Stomach smooth muscle (tissue), 2 donors: ENCODE measurements at regions not wholly inside any gene's neighbourhood (a gene's known extent, or its start where the extent isn't known, plus 50 kb on each side); places are given as distances from the start of the nearest gene placed in this dataset.

ENCODE experiments used
- H3K27ac ChIP-seq: one replicate; pipeline ENCODE4 v1.7.0; 2013; ENCODE audit warnings: mild to moderate bottlenecking, low read length, inconsistent platforms
- H3K27me3 ChIP-seq, 2 donors: one replicate each; pipeline ENCODE4 v1.7.0; 2013; ENCODE audit warnings: low read length in 2 of 2; ENCODE audit not compliant: insufficient read depth in 2 of 2, control insufficient read depth in 1 of 2
- H3K36me3 ChIP-seq, 2 donors: one replicate each; pipeline ENCODE4 v1.7.0; 2013; ENCODE audit warnings: low read length in 2 of 2; ENCODE audit not compliant: control insufficient read depth in 2 of 2, insufficient read depth in 2 of 2
- H3K4me1 ChIP-seq: one replicate; pipeline ENCODE4 v1.7.0; 2013; ENCODE audit warnings: low read length; ENCODE audit not compliant: control insufficient read depth, insufficient read depth
- H3K4me3 ChIP-seq, 2 donors: one replicate each; pipeline ENCODE4 v1.7.0; 2013; ENCODE audit warnings: low read length in 2 of 2
- H3K9ac ChIP-seq, 2 donors: one replicate each; pipeline ENCODE4 v1.7.0; 2013; ENCODE audit warnings: low read length in 2 of 2, mild to moderate bottlenecking in 1 of 2
- H3K9me3 ChIP-seq, 2 donors: one replicate each; pipeline ENCODE4 v1.7.0; 2013; ENCODE audit warnings: low read length in 2 of 2; ENCODE audit not compliant: control insufficient read depth in 2 of 2
- donor health status: healthy.
- donor health status: Pancreatic carcinoma.

GRCh38 chr17:33941744-33942143, 313.3 kb upstream of the CCL2 start:
- H3K4me1 ChIP-seq = no peaks in the 10 kb centered on the region
- H3K27ac ChIP-seq = no peak overlapping the region
- H3K4me3 ChIP-seq = no peak overlapping the region
- no peak overlapping the region for H3K9ac ChIP-seq
- peaks cover 4 to 5% of the 10 kb centered on the region in 2 donors for H3K27me3 ChIP-seq
- H3K36me3 ChIP-seq = no peaks in the 10 kb centered on the region
- H3K9me3 ChIP-seq = no peaks in the 10 kb centered on the region

DNA sequence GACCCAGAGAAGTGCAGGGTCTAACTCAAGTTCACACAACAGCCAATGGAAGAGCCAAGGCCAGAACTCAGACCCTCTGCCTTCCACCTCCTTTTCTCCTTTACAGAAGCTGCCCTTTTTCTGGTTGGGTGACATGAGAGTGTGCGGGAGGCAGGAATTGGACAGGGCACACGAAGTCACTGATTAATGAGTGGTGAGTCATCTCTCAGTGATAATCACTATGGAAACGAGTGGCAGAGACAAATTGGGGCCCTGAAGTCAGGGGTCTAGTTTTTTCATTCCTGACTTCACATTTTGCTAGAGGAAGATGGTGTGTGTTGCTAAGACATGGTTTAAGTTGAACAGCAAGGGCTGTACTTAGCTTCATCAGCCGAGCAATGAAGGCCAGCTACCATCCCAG, 312.7 kb upstream of the CCL2 start:
- H3K36me3 ChIP-seq = no peaks in the 10 kb centered on the region
- H3K4me1 ChIP-seq = no peaks in the 10 kb centered on the region
- peaks cover 4% of the 10 kb centered on the region in 2 donors for H3K27me3 ChIP-seq
- no peak overlapping the region for H3K9ac ChIP-seq
- no peak overlapping the region for H3K27ac ChIP-seq
- no peaks in the 10 kb centered on the region for H3K9me3 ChIP-seq
- no peak overlapping the region for H3K4me3 ChIP-seq

DNA sequence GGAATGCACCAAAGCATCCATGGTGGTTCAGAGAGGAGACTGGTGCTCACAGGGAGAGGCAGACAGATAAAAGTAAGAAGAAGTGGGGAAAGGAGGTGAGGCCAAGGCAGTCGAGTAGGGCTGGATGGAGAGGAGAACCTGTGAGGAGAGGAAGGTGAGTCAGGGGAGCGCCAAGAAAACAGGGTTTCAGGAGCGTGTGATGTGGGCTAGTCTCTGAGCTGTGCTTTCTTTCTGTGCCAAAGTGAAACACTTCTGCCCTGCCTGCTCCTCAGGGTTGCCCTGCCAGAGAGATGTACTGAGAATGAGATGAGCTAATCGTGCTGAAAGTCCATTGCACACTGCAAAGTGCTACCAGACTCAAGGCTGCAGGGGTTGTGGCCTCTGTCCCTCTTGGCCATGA, 310.7 kb upstream of the CCL2 start:
- Histone ChIP-seq H3K4me3 (no peak overlapping the region), H3K9ac (no peak overlapping the region), H3K27me3 (peaks cover 4% of the 10 kb centered on the region in 2 donors), H3K9me3 (no peaks in the 10 kb centered on the region), H3K27ac (no peak overlapping the region), H3K4me1 (no peaks in the 10 kb centered on the region), H3K36me3 (no peaks in the 10 kb centered on the region)

DNA sequence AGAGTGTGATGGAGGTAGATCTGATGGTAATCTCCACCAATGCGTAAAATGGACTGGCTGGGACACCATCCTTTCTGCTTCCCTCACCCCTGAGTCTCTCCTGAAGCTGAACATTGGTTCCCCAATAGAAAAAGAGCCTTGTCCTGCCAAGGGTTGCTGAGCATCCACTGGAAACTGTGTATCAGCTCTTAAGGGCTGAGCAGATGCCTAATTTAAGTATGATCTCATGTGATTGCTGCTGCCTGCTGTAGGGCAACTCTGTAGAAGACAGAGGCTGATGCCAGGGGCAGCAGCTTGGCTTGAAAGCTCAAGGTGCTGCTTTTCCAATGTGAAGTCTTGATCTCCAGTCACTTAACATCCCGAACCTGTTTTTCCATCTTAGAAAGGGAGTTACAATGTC, 310.3 kb upstream of the CCL2 start:
- peaks cover 4% of the 10 kb centered on the region in 2 donors for H3K27me3 ChIP-seq
- H3K36me3 ChIP-seq = no peaks in the 10 kb centered on the region
- no peak overlapping the region for H3K9ac ChIP-seq
- H3K4me3 ChIP-seq = no peak overlapping the region
- H3K9me3 ChIP-seq = no peaks in the 10 kb centered on the region
- H3K4me1 ChIP-seq = no peaks in the 10 kb centered on the region
- no peak overlapping the region for H3K27ac ChIP-seq

GRCh38 chr17:33945646-33946546, 309.2 kb upstream of the CCL2 start:
- Histone ChIP-seq H3K9ac (no peak overlapping the region), H3K27me3 (peaks cover 4% of the 10 kb centered on the region in 2 donors), H3K4me3 (no peak overlapping the region), H3K9me3 (no peaks in the 10 kb centered on the region), H3K36me3 (no peaks in the 10 kb centered on the region), H3K4me1 (no peaks in the 10 kb centered on the region), H3K27ac (no peak overlapping the region)

- no peak overlapping the region for H3K9ac ChIP-seq
- no peaks in the 10 kb centered on the region for H3K4me1 ChIP-seq
- H3K27ac ChIP-seq = no peak overlapping the region
- H3K9me3 ChIP-seq = no peaks in the 10 kb centered on the region
- peaks cover 4% of the 10 kb centered on the region in 2 donors for H3K27me3 ChIP-seq
- no peak overlapping the region for H3K4me3 ChIP-seq
- no peaks in the 10 kb centered on the region for H3K36me3 ChIP-seq
Observed at GRCh38 chr17:33947762-33948161, 307.3 kb upstream of the CCL2 start.

- Histone ChIP-seq H3K4me1 (no peaks in the 10 kb centered on the region), H3K36me3 (no peaks in the 10 kb centered on the region), H3K4me3 (no peak overlapping the region), H3K27ac (no peak overlapping the region), H3K9ac (no peak overlapping the region), H3K27me3 (peaks cover 4% of the 10 kb centered on the region in 2 donors), H3K9me3 (no peaks in the 10 kb centered on the region)
Observed at GRCh38 chr17:33948309-33948708, 306.8 kb upstream of the CCL2 start.

- no peak overlapping the region for H3K9ac ChIP-seq
- no peaks in the 10 kb centered on the region for H3K9me3 ChIP-seq
- H3K4me1 ChIP-seq = no peaks in the 10 kb centered on the region
- H3K36me3 ChIP-seq = no peaks in the 10 kb centered on the region
- H3K4me3 ChIP-seq = no peak overlapping the region
- no peak overlapping the region for H3K27ac ChIP-seq
- peaks cover 4% of the 10 kb centered on the region in 2 donors for H3K27me3 ChIP-seq
Observed at GRCh38 chr17:33949100-33949499, 306.0 kb upstream of the CCL2 start.

DNA sequence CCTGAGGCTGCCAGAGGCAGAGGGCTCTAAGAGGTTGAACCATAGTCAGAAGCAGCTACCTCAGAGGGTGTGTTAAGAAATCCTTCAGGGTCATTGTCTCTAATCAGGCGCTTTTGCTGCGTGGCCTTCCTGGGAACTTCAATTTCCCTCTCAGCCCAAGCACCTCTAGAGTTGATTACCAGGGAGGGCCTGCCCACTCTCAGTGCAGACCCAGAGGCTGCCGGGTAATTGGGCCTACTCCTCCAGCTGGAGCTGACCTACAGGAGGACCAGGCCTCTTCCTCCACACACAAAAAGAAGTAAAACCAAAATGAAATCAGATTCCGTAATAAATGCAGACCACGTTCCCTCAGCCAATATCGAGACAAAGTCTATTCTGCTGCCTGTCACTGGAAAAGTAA, 305.0 kb upstream of the CCL2 start:
- no peak overlapping the region for H3K27ac ChIP-seq
- H3K9me3 ChIP-seq = no peaks in the 10 kb centered on the region

GRCh38 chr17:33952425-33952824, 302.7 kb upstream of the CCL2 start:
- H3K4me3 ChIP-seq = no peak overlapping the region

More for the DNA sequence above, 305.0 kb upstream of the CCL2 start:
- Histone ChIP-seq H3K4me1 (no peaks in the 10 kb centered on the region), H3K27me3 (peaks cover under 1 to 4% of the 10 kb centered on the region in 2 donors), H3K36me3 (no peaks in the 10 kb centered on the region), H3K4me3 (no peak overlapping the region), H3K9ac (no peak overlapping the region)

GRCh38 chr17:33954597-33954996, 300.5 kb upstream of the CCL2 start:
- H3K4me3 ChIP-seq = no peak overlapping the region
- no peaks in the 10 kb centered on the region for H3K4me1 ChIP-seq
- peaks cover 0 to 4% of the 10 kb centered on the region in 2 donors for H3K27me3 ChIP-seq
- H3K9ac ChIP-seq = no peak overlapping the region
- H3K27ac ChIP-seq = no peak overlapping the region
- no peaks in the 10 kb centered on the region for H3K9me3 ChIP-seq
- H3K36me3 ChIP-seq = no peaks in the 10 kb centered on the region

More at GRCh38 chr17:33952425-33952824, 302.7 kb upstream of the CCL2 start:
- Histone ChIP-seq H3K27me3 (peaks cover 0 to 4% of the 10 kb centered on the region in 2 donors), H3K9ac (no peak overlapping the region), H3K4me1 (no peaks in the 10 kb centered on the region), H3K9me3 (no peaks in the 10 kb centered on the region), H3K27ac (no peak overlapping the region), H3K36me3 (no peaks in the 10 kb centered on the region)
